Osteocyte (in vitro differentiated cells): ENCODE measurements at regions not wholly inside any gene's neighbourhood (a gene's known extent, or its start where the extent isn't known, plus 50 kb on each side); places are given as distances from the start of the nearest gene placed in this dataset.

ENCODE experiments used
- DNase-seq: peaks from one replicate; pipeline ENCODE4 v3.0.0; 2021; ENCODE audit warnings: mixed read lengths; ENCODE audit not compliant: unreplicated experiment; ENCODE audit errors: extremely low spot score
- H3K27ac Mint-ChIP-seq: one replicate; pipeline ENCODE4 v1.8.0; 2021; ENCODE audit warnings: mild to moderate bottlenecking, mixed read lengths; ENCODE audit not compliant: unreplicated experiment
- H3K27me3 Mint-ChIP-seq: one replicate; pipeline ENCODE4 v1.8.0; 2021; ENCODE audit warnings: mixed read lengths; ENCODE audit not compliant: unreplicated experiment
- H3K36me3 Mint-ChIP-seq: one replicate; pipeline ENCODE4 v1.8.0; 2021; ENCODE audit warnings: mixed read lengths; ENCODE audit not compliant: unreplicated experiment
- H3K4me1 Mint-ChIP-seq: one replicate; pipeline ENCODE4 v1.8.0; 2021; ENCODE audit warnings: mixed read lengths; ENCODE audit not compliant: unreplicated experiment
- H3K4me3 Mint-ChIP-seq: one replicate; pipeline ENCODE4 v1.8.0; 2021; ENCODE audit warnings: mild to moderate bottlenecking, moderate library complexity, mixed read lengths; ENCODE audit not compliant: unreplicated experiment
- H3K9me3 Mint-ChIP-seq: one replicate; pipeline ENCODE4 v1.8.0; 2021; ENCODE audit warnings: mixed read lengths; ENCODE audit not compliant: unreplicated experiment
- CTCF ChIP-seq: fragments of 200-600 bp; sonication (generic); IDR thresholded peaks from 2 replicates; pipeline ENCODE4 v1.5.0; 2021; ENCODE audit warnings: antibody characterized with exemption, mild to moderate bottlenecking, moderate library complexity

- no peaks in the 10 kb centered on the region for H3K36me3 Mint-ChIP-seq
- no peaks in the 10 kb centered on the region for H3K27me3 Mint-ChIP-seq
- no peak for DNase-seq
These were observed 82.8 kb upstream of the E2F3 start for GRCh38 chr6:20318851-20319387.

GRCh38 chr6:20319520-20320357, 81.9 kb upstream of the E2F3 start:
- peaks cover 11% of the 10 kb centered on the region for H3K9me3 Mint-ChIP-seq
- no peak overlapping the region for H3K4me3 Mint-ChIP-seq
- no peaks in the 10 kb centered on the region for H3K27me3 Mint-ChIP-seq
- no peak for TF ChIP-seq CTCF
- no peak overlapping the region for H3K27ac Mint-ChIP-seq
- DNase-seq = no peak
- no peaks in the 10 kb centered on the region for H3K36me3 Mint-ChIP-seq
- no peaks in the 10 kb centered on the region for H3K4me1 Mint-ChIP-seq

More at GRCh38 chr6:20318851-20319387, 82.8 kb upstream of the E2F3 start:
- TF ChIP-seq CTCF = no peak
- no peaks in the 10 kb centered on the region for H3K4me1 Mint-ChIP-seq
- peaks cover 11% of the 10 kb centered on the region for H3K9me3 Mint-ChIP-seq
- no peak overlapping the region for H3K4me3 Mint-ChIP-seq
- H3K27ac Mint-ChIP-seq = no peak overlapping the region

GRCh38 chr6:20325641-20326421, 75.8 kb upstream of the E2F3 start:
- DNase-seq = no peak
- Mint-ChIP-seq H3K27ac (no peak overlapping the region), H3K27me3 (peaks cover 3% of the 10 kb centered on the region), H3K9me3 (no peaks in the 10 kb centered on the region), H3K4me1 (no peaks in the 10 kb centered on the region), H3K4me3 (no peak overlapping the region), H3K36me3 (no peaks in the 10 kb centered on the region)
- TF ChIP-seq CTCF = no peak

- DNase-seq = no peak
- Mint-ChIP-seq H3K27ac (no peak overlapping the region), H3K36me3 (no peaks in the 10 kb centered on the region), H3K9me3 (no peaks in the 10 kb centered on the region), H3K4me3 (no peak overlapping the region), H3K27me3 (peaks cover 3% of the 10 kb centered on the region), H3K4me1 (no peaks in the 10 kb centered on the region)
- TF ChIP-seq CTCF = no peak
These were observed 75.3 kb upstream of the E2F3 start for GRCh38 chr6:20326422-20326728.

GRCh38 chr6:20327141-20327540, 74.5 kb upstream of the E2F3 start:
- no peak for DNase-seq
- no peaks in the 10 kb centered on the region for H3K36me3 Mint-ChIP-seq
- TF ChIP-seq CTCF = no peak
- peaks cover 3% of the 10 kb centered on the region for H3K27me3 Mint-ChIP-seq
- no peak overlapping the region for H3K4me3 Mint-ChIP-seq
- no peaks in the 10 kb centered on the region for H3K9me3 Mint-ChIP-seq
- no peak overlapping the region for H3K27ac Mint-ChIP-seq
- H3K4me1 Mint-ChIP-seq = no peaks in the 10 kb centered on the region
